GM18519 (cell line): ENCODE measurements at regions not wholly inside any gene's neighbourhood (a gene's known extent, or its start where the extent isn't known, plus 50 kb on each side); places are given as distances from the start of the nearest gene placed in this dataset.
"Not testable (repeated sequence)": the region's sequence is repeated elsewhere in the genome, so short reads cannot be mapped to it uniquely, and the experiment has no call there.

Experiments used
- ATAC-seq: cut with Tn5 transposase; IDR thresholded peaks from one replicate; pipeline ENCODE4 v1.9.1; 2021; ENCODE audit warnings: mild to moderate bottlenecking, moderate library complexity; ENCODE audit not compliant: unreplicated experiment, low FRiP score

GRCh38 chr7:85292908-85293576 lies 106.2 kb upstream of the SEMA3D start:
- no peak for ATAC-seq

DNA sequence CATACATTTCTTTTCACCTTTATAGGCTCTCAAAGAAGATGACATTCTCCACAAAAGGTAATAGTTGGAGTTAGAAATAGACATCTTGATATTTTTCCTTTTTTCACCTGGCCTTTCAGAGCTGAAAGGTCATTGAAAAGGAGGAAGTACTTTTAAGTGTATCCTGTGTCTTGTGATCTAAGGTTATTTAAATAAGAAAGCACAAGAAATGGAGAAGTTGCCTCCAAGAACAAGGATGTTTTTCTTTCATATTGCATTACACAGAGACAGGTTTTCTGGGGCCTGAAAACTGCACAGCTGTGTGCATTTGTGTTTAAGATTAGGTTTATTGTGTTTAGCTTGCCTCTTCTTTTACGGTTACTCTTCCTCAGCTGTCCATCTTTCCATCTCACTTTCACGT lies 103.4 kb upstream of the SEMA3D start:
- no peak for ATAC-seq

DNA sequence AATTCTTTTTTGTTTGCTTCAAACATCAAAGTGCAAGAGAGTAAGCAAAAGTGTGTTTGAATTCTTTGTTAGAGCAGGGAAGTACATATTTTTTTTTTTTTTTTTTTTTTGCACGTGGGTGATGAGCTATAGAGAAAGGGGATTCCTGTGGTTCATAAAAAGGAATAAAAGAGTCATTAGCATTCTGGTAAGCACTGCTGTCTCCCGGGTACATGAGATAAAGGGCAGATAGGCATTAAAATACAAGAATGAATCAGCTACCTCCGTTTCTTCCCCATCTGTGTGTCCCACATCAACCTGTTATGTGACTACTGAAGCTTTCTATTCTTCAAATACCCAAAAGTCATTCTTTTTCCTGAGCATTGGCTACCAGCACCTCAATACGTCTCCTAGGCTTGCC lies 102.4 kb upstream of the SEMA3D start:
- no peak for ATAC-seq

DNA sequence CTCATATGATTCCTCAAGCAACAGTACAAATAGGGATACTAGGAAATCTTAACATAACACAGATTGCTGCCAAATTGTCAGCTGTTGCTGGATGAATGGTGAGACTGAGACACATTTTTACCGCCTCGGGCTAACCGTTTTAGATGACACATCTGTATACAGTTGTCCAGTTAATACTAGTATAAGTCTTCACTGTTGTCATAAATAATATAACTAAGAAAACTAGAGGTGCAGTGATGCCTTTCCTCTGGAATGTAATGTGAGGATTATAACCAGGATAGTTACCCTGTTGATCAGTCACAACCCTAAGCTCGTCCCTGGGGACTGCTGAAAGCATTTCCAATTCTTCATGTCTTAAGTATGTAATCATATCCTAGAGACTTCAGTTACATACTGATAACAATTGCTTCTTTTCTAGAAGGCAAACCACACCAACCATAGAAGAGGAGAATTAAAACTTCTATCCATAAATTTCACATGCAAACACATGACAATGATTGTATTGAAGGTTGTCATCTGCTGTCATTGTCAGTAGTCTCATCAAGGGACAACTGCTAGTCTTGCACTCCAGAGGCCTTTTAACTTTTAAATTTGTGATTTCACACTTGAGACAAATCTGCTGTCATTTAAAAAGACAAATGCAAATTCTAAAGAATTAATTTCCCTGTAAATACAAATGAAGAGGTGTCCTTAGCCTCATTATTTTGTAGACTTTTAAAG lies 100.4 kb upstream of the SEMA3D start:
- ATAC-seq: no peak

DNA sequence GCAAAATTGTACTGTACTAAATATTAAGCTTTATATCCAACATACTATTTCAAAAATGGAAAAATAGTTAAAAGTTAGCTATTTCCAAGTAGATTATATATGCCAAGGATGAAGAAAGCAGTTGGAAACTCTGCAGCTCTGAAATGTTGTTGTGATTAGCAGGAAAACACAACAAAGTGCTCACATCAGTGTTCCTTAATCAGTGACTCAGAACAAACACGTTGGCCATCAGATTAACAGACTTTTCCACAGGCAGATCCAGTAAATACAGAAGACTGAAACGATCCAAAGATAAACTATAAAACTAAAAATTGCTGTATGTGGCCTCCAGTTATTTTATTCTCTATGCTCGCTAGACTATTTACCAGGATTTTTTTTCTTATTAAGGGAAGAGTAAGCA lies 99.6 kb upstream of the SEMA3D start:
- ATAC-seq: no peak

- ATAC-seq: no peak
Measured at GRCh38 chr7:85285527-85285926, 98.7 kb upstream of the SEMA3D start.

- ATAC-seq: no peak
Measured at GRCh38 chr7:85275204-85275603, 88.3 kb upstream of the SEMA3D start.

GRCh38 chr7:85274454-85274853 lies 87.6 kb upstream of the SEMA3D start:
- ATAC-seq: no peak

DNA sequence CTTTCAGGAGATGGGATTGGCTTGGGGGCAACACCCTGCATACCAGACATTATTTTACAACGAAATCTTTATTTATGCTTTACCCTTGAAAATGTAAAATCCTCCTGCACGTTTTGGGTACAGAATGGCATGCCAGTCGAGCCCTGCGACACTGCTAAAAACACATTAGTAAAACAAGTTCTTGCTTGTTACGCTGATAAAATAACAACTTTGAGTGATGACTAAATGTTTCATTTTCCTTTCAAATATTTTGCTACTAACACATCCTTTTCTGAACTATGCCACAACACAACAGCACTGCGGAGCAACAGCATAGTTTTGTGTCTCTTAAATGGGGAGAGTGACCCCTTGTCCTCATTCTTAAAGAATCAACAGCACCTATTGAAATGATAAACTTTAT lies 76.0 kb upstream of the SEMA3D start:
- ATAC-seq: no peak

GRCh38 chr7:85261336-85261735 lies 74.5 kb upstream of the SEMA3D start:
- ATAC-seq: no peak

DNA sequence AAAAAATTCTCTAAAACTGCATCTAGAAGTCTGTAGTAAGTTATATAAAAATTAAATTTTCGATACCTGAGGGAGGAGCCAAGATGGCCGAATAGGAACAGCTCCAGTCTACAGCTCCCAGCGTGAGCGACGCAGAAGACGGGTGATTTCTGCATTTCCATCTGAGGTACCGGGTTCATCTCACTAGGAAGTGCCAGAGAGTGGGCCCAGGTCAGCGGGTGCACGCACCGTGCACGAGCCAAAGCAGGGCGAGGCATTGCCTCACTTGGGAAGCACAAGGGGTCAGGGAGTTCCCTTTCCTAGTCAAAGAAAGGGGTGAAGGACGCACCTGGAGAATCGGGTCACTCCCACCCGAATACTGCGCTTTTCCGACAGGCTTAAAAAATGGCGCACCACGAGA lies 62.9 kb upstream of the SEMA3D start:
- ATAC-seq: not testable (repeated sequence)

- no peak for ATAC-seq
Measured at GRCh38 chr7:85239109-85239508, 52.3 kb upstream of the SEMA3D start.

- no peak for ATAC-seq
Measured at GRCh38 chr7:85237721-85238120, 50.9 kb upstream of the SEMA3D start.
